Stimulated activated CD8-positive, alpha-beta memory T cell treated with anti-CD3 and anti-CD28 coated beads, Interleukin-7, amount 100 ng/mL, for 24 hours (primary cell): ENCODE measurements at regions not wholly inside any gene's neighbourhood (a gene's known extent, or its start where the extent isn't known, plus 50 kb on each side); places are given as distances from the start of the nearest gene placed in this dataset.
"Not testable (repeated sequence)": the region's sequence is repeated elsewhere in the genome, so short reads cannot be mapped to it uniquely, and the experiment has no call there.

ENCODE experiments used
- DNase-seq: peaks from one replicate; pipeline ENCODE4 v3.0.0-alpha.2; 2020; ENCODE audit warnings: low read depth

- no peak for DNase-seq
Measured at GRCh38 chr6:103886951-103887350, 972.8 kb downstream of the HACE1 start.

DNA sequence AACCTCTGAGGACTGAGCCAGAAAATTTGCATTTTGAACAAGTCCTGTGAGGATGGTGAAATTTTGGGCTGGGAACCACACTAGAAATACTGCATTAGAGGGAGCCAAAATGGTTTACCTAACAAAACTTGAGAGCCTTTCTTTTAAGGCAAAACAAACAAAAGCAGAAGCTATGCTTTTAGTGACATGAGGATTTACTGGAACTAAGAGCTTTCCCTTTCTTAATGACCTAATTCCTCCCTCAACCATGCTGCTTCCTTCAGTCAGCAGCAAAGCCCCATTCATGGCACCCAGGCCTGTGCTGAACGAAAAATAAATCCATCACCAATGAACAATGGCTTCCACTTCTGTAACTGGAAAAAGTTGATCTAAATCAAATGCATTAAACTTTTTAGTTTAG is 974.3 kb downstream of the HACE1 start:
- DNase-seq, result no peak

- no peak for DNase-seq
Measured at GRCh38 chr6:103879800-103880199, 979.9 kb downstream of the HACE1 start.

- DNase-seq, result no peak
Measured at GRCh38 chr6:103875221-103875620, 984.5 kb downstream of the HACE1 start.

DNA sequence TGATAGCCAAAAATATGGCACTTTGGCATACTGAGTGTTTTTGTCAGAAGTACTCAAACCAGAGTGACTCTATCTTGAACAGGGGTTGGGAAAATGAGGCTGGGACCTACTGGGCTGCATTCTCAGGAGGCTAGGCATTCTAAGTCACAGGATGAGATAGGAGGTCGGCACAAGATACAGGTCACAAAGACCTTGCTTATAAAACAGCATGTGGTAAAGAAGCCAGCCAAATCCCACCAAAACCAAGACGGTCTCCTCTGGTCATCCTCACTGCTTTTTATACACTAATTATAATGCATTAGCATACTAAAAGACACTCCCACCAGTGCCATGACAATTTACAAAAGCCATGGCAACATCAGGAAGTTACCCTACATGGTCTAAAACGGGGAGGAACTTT is 985.1 kb downstream of the HACE1 start:
- no peak for DNase-seq

GRCh38 chr6:103872678-103873077 is 987.0 kb downstream of the HACE1 start:
- DNase-seq, result no peak

DNA sequence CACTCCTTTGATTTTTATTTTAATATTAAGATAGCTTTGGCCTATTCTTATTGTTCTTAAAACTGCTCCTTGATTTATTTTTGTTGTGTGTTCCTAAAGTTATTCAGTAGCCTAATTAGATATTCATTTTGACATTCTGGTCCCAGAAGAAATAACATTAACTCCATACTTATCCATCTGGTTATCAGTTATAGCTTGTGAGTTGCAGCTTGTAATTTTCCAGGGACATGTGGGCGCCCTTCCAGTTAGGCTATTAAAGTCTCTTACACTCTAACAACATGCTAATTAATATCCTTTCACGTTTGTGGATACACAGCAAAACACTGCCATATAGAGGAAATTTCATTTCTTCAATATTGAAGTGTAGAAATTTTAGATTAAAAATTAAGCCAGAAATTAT is 987.5 kb downstream of the HACE1 start:
- DNase-seq, result no peak

GRCh38 chr6:103870970-103871369 is 988.7 kb downstream of the HACE1 start:
- DNase-seq, result no peak

- DNase-seq, result no peak
Measured at GRCh38 chr6:103862297-103862696, 997.4 kb downstream of the HACE1 start.

DNA sequence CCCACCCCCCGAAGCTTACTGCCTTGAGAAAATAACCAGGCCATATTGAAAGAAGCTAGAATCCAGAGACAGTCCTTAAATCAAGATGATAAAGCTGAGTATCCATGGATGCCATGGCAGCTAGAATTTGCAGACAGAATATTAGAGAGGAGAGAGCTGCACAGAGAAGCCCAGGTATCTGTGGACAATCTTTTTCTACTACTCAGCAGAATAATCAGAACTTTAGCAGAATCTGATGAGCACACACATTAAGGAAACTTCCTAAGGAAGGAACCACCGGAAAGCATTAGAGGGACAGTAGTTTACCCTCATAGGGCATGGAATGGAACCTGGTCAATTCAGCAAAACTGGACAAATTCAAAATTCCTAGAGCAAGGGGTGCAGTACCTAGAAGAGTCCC is 1001.7 kb downstream of the HACE1 start:
- no peak for DNase-seq

- DNase-seq, result no peak
Measured at GRCh38 chr6:103855750-103856149, 1004.0 kb downstream of the HACE1 start.

- DNase-seq, result no peak
Measured at GRCh38 chr6:103854059-103854458, 1005.7 kb downstream of the HACE1 start.

- no peak for DNase-seq
Measured at GRCh38 chr6:103838457-103838856, 1021.3 kb downstream of the HACE1 start.

DNA sequence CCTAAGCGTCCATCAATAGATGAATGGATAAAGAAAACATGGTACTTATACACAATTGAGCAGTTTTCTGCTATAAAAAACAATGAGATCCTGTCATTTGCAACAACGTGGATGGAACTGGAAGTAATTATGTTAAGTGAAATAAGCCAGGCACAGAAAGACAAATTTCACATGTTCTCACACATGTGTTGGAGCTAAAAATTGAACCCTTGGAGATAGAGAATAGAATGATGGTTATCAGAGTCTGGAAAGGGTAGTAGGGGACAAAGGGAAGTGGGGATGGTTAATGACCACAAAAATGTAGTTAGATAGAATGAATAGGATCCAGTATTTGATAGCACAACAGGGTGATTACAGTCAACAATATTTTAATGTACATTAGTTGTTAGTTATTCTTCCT is 1033.5 kb downstream of the HACE1 start:
- DNase-seq, result no peak

GRCh38 chr6:103820148-103820547 is 1039.6 kb downstream of the HACE1 start:
- DNase-seq, result no peak

- no peak for DNase-seq
Measured at GRCh38 chr6:103819509-103819908, 1040.2 kb downstream of the HACE1 start.

GRCh38 chr6:103812970-103813369 is 1046.7 kb downstream of the HACE1 start:
- DNase-seq, result no peak

DNA sequence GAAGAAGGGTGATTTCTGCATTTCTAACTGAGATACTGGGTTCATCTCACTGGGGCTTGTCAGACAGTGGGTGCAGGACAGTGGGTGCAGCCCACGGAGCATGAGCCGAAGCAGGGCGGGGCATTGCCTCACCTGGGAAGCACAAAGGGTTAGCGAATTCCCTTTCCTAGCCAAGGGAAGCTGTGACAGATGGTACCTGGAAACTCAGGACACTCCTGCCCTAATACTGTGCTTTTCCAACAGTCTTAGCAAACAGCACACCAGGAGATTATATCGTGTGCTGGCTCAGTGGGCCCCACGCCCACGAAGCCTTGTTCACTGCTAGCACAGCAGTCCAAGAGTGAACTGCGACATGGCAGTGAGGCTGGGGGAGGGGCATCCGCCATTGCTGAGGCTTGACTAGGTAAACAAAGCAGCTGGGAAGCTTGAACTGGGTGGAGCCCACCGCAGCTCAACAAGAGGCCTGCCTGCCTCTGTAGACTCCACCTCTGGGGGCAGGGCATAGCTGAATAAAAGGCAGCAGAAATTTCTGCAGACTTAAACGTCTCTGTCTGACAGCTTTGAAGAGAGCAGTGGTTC is 1057.7 kb downstream of the HACE1 start:
- not testable (repeated sequence) for DNase-seq

- no peak for DNase-seq
Measured at GRCh38 chr6:103799971-103800670, 1059.6 kb downstream of the HACE1 start.

- no peak for DNase-seq
Measured at GRCh38 chr6:103798166-103798565, 1061.6 kb downstream of the HACE1 start.

- DNase-seq, result no peak
Measured at GRCh38 chr6:103797738-103798137, 1062.0 kb downstream of the HACE1 start.

DNA sequence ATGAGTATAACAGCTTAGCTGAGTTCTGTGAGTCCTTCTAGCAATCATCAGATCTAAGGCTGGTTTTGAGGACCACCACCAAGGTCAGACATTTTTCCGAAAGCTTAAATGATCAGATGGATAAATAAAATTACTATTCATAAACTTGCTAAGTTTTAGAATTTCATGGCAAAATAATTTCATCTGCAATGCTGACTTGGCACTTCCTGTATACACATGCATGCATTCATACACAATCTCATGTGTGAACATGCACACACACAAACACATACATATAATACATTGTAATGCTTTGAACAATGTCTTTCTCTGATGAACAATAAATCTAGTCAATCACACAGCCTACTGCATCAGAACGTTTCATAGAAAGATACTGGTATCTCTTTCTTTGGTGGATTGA is 1068.3 kb downstream of the HACE1 start:
- no peak for DNase-seq

DNA sequence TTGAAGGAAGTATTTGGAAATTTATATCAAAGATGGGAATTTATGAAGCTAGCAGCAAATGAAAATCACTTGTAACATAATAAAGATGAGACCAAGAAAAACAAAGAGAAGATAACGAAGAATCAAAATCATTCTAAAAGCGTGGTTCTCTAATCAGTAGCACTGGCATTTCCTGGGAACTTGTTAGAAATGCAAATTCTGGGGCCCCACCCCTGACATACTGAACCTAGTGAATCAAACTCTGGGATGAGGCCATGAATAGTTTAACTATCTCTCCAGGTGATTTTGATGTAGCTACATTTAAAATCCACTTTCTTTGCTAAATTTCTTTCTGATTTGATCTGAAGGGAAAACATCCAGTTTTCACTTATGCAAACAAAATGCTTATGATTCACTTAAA is 1075.6 kb downstream of the HACE1 start:
- no peak for DNase-seq

GRCh38 chr6:103783329-103783728 is 1076.4 kb downstream of the HACE1 start:
- no peak for DNase-seq
